GM12892 (cell line): ENCODE measurements at regions not wholly inside any gene's neighbourhood (a gene's known extent, or its start where the extent isn't known, plus 50 kb on each side); places are given as distances from the start of the nearest gene placed in this dataset.

Source experiments
- DNase-seq: peaks from one replicate; pipeline ENCODE4 v3.0.0; 2011; ENCODE audit not compliant: insufficient read length
- FAIRE-seq: peaks from 2 replicates; lab custom pipeline; 2011; peaks lifted over from hg19 to GRCh38; lab: Jason Lieb, UNC
- POLR2A ChIP-seq: IDR thresholded peaks from 2 replicates; pipeline ENCODE4 v1.6.1; 2011; ENCODE audit warnings: low read depth, low read length, control low read depth
- POLR2AphosphoS5 ChIP-seq: IDR thresholded peaks from 2 replicates; pipeline ENCODE4 v1.6.1; 2011; ENCODE audit warnings: low read depth, low read length, control low read depth
- TAF1 ChIP-seq: IDR thresholded peaks from 2 replicates; pipeline ENCODE4 v1.6.1; 2011; ENCODE audit warnings: low read depth, mild to moderate bottlenecking, control low read depth, low read length, borderline replicate concordance

DNA sequence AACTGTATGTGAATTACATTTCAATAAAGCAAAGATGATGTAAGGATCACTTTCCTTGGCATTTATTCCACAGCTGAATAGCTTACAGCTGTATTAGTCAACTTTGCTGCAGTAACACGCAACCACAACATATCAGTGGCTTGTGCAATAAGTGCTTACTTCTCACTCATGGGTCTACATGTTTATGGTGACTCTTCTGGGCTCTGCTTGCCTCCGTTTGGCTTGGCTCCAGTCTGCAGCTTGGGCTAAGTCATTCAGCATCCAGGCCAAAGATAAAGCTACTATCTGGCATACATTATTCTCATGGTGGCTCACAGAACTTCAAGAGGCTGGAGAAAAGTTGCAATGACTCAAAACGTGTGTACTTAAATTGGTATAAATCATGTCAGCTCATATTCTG is 355.0 kb downstream of the RNF144A start:
- TF ChIP-seq TAF1 (no peak), POLR2A (no peak), POLR2AphosphoS5 (no peak)
- DNase-seq = no peak
- FAIRE-seq = no peak

DNA sequence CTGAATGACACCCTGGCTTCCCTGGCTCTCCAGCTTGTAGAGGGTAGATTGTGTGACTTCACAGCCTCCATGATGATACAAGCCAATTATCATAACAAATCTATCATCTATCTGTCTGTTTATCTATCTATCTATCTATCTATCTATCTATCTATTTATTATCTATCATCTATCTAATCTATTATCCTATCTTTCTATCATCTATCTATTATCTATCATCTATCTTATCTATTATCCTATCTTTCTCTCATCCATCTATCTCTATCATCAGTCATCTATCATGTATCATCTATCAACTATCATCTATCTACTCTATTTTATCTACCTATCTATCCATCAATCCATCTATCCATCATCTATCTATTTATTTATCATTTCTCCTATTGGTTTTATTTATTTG is 361.8 kb downstream of the RNF144A start:
- DNase-seq = no peak
- no peak for TF ChIP-seq POLR2A
- no peak for TF ChIP-seq POLR2AphosphoS5
- TF ChIP-seq TAF1 = no peak
- FAIRE-seq = no peak

DNA sequence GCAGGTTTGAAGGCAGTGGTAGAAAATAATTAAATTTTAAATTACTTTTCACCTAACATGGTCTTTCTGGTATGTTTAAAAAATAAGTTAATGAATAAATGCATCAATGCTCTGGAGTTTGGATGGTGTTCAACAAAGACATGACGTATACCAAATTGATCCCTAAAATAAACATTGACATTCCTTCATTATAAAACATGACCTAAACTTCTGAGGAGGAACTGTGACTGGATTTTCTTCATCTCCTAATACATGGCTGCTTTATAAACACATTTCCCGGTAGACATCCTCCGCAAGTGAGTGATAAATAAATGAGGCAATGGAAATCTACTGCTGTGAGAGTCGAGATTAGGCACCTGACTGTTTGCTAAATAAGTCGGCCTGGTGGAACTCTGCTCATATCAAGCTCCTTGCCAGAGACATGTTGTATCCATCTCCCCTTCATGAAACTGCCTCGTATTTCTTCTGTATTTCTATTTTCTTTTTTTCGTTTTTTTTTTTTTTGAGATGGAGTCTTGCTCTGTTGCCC is 362.3 kb downstream of the RNF144A start:
- no peak for FAIRE-seq

GRCh38 chr2:7280790-7281189 is 363.6 kb downstream of the RNF144A start:
- DNase-seq (no peak), FAIRE-seq (no peak)
- no peak for TF ChIP-seq POLR2AphosphoS5
- TF ChIP-seq TAF1 = no peak
- no peak for TF ChIP-seq POLR2A

More for the DNA sequence above, 362.3 kb downstream of the RNF144A start:
- no peak for DNase-seq
- TF ChIP-seq POLR2AphosphoS5 (no peak), TAF1 (no peak), POLR2A (no peak)

GRCh38 chr2:7281231-7282201 is 364.3 kb downstream of the RNF144A start:
- TF ChIP-seq POLR2A (no peak), TAF1 (no peak), POLR2AphosphoS5 (no peak)
- DNase-seq = no peak
- no peak for FAIRE-seq

DNA sequence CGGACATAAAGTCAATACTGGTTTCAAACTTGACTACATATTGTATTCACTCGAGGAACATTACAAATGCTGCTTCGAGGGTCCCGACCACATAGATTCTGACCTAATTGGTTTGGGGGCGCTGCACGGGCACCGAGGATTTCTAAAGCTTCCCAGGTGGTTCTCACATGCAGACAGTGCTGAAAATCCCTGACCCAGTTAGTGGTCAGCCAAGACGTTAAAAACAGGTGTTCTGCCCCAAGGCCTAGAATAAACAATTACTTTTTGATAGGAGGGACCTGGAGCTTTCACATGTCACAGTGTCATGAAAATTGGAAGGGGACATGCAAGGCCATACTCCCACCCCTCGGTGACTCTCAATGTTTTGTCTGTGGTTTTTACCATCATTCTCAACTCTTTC is 368.9 kb downstream of the RNF144A start:
- no peak for DNase-seq
- FAIRE-seq = no peak
- TF ChIP-seq POLR2A (no peak), POLR2AphosphoS5 (no peak), TAF1 (no peak)

DNA sequence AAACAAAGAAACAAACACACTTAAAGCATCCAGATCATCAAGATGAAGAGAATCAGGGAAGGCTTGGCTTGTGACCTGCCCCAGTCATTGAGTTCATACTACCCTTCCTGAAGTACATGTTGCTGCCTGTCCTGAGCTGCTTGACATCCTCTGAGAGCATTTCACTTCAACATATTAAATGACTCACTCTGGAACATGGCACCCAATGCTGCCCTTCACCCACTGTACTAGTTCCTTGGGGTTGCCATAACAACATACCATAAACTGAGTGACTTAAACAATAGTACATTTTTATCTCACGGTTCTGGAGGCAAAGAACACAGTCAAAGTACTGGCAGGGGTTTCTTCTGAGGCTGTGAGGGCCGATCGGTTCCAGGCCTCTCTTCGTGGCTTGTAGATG is 371.3 kb downstream of the RNF144A start:
- TF ChIP-seq POLR2A = no peak
- no peak for TF ChIP-seq POLR2AphosphoS5
- TF ChIP-seq TAF1 = no peak
- DNase-seq = no peak
- FAIRE-seq = no peak

- DNase-seq = no peak
- no peak for TF ChIP-seq POLR2A
- no peak for FAIRE-seq
Measured at GRCh38 chr2:7289697-7290096, 372.5 kb downstream of the RNF144A start.

GRCh38 chr2:7292154-7292691 is 375.0 kb downstream of the RNF144A start:
- no peak for DNase-seq
- no peak for TF ChIP-seq TAF1
- no peak for FAIRE-seq

GRCh38 chr2:7309582-7309981 is 392.4 kb downstream of the RNF144A start:
- FAIRE-seq = no peak
- no peak for TF ChIP-seq POLR2AphosphoS5
- no peak for TF ChIP-seq POLR2A
- TF ChIP-seq TAF1 = no peak
- no peak for DNase-seq

- FAIRE-seq (no peak), DNase-seq (no peak)
- TF ChIP-seq POLR2A (no peak), TAF1 (no peak), POLR2AphosphoS5 (no peak)
Measured at GRCh38 chr2:7324706-7325105, 407.5 kb downstream of the RNF144A start.

GRCh38 chr2:7325186-7325585 is 408.0 kb downstream of the RNF144A start:
- no peak for TF ChIP-seq POLR2AphosphoS5
- TF ChIP-seq POLR2A = no peak
- no peak for TF ChIP-seq TAF1
- DNase-seq = no peak
- no peak for FAIRE-seq
